Keratinocyte (primary cell): ENCODE measurements at regions not wholly inside any gene's neighbourhood (a gene's known extent, or its start where the extent isn't known, plus 50 kb on each side); places are given as distances from the start of the nearest gene placed in this dataset.

Source experiments
- DNase-seq: peaks from one replicate; pipeline ENCODE4 v3.0.0-alpha.2; 2011; ENCODE audit warnings: low read depth, missing footprints, low spot score
- FAIRE-seq: peaks from 2 replicates; lab custom pipeline; 2011; peaks lifted over from hg19 to GRCh38; lab: Jason Lieb, UNC
- H2AFZ ChIP-seq: 2 replicates; pipeline ENCODE4 v1.6.0; 2012; ENCODE audit warnings: low read length, control low read depth, inconsistent platforms; ENCODE audit not compliant: control insufficient read depth
- H3K27ac ChIP-seq: 2 replicates; pipeline ENCODE4 v1.5.1; 2011; ENCODE audit warnings: low read length; ENCODE audit not compliant: control insufficient read depth, insufficient read depth
- H3K27me3 ChIP-seq: 3 replicates; pipeline ENCODE4 v1.6.0; 2011; ENCODE audit warnings: low read length; ENCODE audit not compliant: control insufficient read depth, insufficient read depth; ENCODE audit errors: extremely low read depth
- H3K36me3 ChIP-seq, 2 experiments: 2 replicates in 1 of 2; 3 replicates in 1 of 2; pipeline ENCODE4 v1.5.1; 2011; ENCODE audit warnings: low read length in 2 of 2, mild to moderate bottlenecking in 1 of 2; ENCODE audit not compliant: control insufficient read depth in 2 of 2, insufficient read depth in 2 of 2; ENCODE audit errors: extremely low read depth in 1 of 2
- H3K4me1 ChIP-seq: 3 replicates; pipeline ENCODE4 v1.5.1; 2011; ENCODE audit warnings: low read length; ENCODE audit not compliant: control insufficient read depth, insufficient read depth; ENCODE audit errors: extremely low read depth
- H3K4me2 ChIP-seq: 3 replicates; pipeline ENCODE4 v1.6.0; 2011; ENCODE audit warnings: low read depth, low read length; ENCODE audit not compliant: control insufficient read depth, insufficient read depth; ENCODE audit errors: extremely low read depth
- H3K4me3 ChIP-seq, 3 experiments: fragments of 200-600 bp in 1 of 3; sonication (generic) in 1 of 3; 2 replicates in 2 of 3; 3 replicates in 1 of 3; pipeline ENCODE4 v1.5.1; 2011 to 2016; ENCODE audit warnings: low read length in 3 of 3, mild to moderate bottlenecking in 3 of 3, control low read depth in 2 of 3, inconsistent platforms in 1 of 3, low read depth in 1 of 3, mixed read lengths in 1 of 3, mixed run types in 1 of 3, moderate library complexity in 1 of 3; ENCODE audit not compliant: control insufficient read depth in 2 of 3, insufficient read depth in 2 of 3; ENCODE audit errors: extremely low read depth in 1 of 3
- H3K79me2 ChIP-seq: 2 replicates; pipeline ENCODE4 v1.6.0; 2012; ENCODE audit warnings: low read length; ENCODE audit not compliant: control insufficient read depth, insufficient read depth
- H3K9ac ChIP-seq: 3 replicates; pipeline ENCODE4 v1.6.0; 2011; ENCODE audit warnings: low read length; ENCODE audit not compliant: control insufficient read depth, insufficient read depth; ENCODE audit errors: extremely low read depth
- H3K9me1 ChIP-seq: 3 replicates; pipeline ENCODE4 v1.6.0; 2011; ENCODE audit warnings: low read length; ENCODE audit not compliant: control insufficient read depth, insufficient read depth; ENCODE audit errors: extremely low read depth
- H3K9me3 ChIP-seq: 2 replicates; pipeline ENCODE4 v1.5.1; 2012; ENCODE audit warnings: low read depth, low read length; ENCODE audit not compliant: control insufficient read depth
- H4K20me1 ChIP-seq: 3 replicates; pipeline ENCODE4 v1.6.0; 2011; ENCODE audit warnings: low read length; ENCODE audit not compliant: control insufficient read depth, insufficient read depth; ENCODE audit errors: extremely low read depth
- CTCF ChIP-seq, 3 experiments: IDR thresholded peaks in 1 of 3; conservative IDR thresholded peaks in 1 of 3; optimal IDR thresholded peaks in 1 of 3; 2 replicates in 2 of 3; 3 replicates in 1 of 3; pipeline versions ENCODE3 to v1.5.1; 2011; ENCODE audit warnings: low read length in 3 of 3, mild to moderate bottlenecking in 3 of 3, moderate library complexity in 2 of 3, control low read depth in 1 of 3, inconsistent platforms in 1 of 3; ENCODE audit not compliant: insufficient read depth in 2 of 3; ENCODE audit errors: extremely low read depth in 1 of 3
- EZH2 ChIP-seq: IDR thresholded peaks from one replicate; pipeline ENCODE4 v1.6.1; 2012; ENCODE audit warnings: inconsistent platforms, mild to moderate bottlenecking, low read length, moderate library complexity
- dilution Hi-C: fragments of 300-500 bp; cut with MboI; formaldehyde crosslinking; loops from one replicate; pipeline ENCODE4 v1.7.0; 2020; ENCODE audit warnings: low sequenced_read_pairs; ENCODE audit not compliant: extremely low pct_ligation_motif_present

GRCh38 chr6:85130743-85131142 is 319.1 kb upstream of the NT5E start:
- Histone ChIP-seq H3K9me3 (no peaks in the 10 kb centered on the region), H3K36me3 (no peaks in the 10 kb centered on the region), H3K27ac (no peak overlapping the region), H3K9me1 (no peaks in the 10 kb centered on the region), H4K20me1 (no peaks in the 10 kb centered on the region), H3K4me1 (no peaks in the 10 kb centered on the region), H2AFZ (no peak overlapping the region), H3K4me2 (no peak overlapping the region), H3K4me3 (no peak overlapping the region), H3K9ac (no peak overlapping the region), H3K79me2 (no peaks in the 10 kb centered on the region), H3K27me3 (no peaks in the 10 kb centered on the region)
- dilution Hi-C loops = no loop called here
- TF ChIP-seq EZH2 = no peak
- TF ChIP-seq CTCF (optimal IDR thresholded peaks at IDR 0.05 in 1 of 3, IDR thresholded peaks at IDR 0.05 in 1 of 3, conservative IDR thresholded peaks at IDR 0.05 in 1 of 3; ENCODE audit: extremely low read depth in 1 of 3, insufficient read depth in 2 of 3, low read length in 3 of 3) = no peak
- FAIRE-seq (no peak), DNase-seq (no peak)

- TF ChIP-seq EZH2 = no peak
- no peak for TF ChIP-seq CTCF (optimal IDR thresholded peaks at IDR 0.05 in 1 of 3, IDR thresholded peaks at IDR 0.05 in 1 of 3, conservative IDR thresholded peaks at IDR 0.05 in 1 of 3; ENCODE audit: extremely low read depth in 1 of 3, insufficient read depth in 2 of 3, low read length in 3 of 3)
- FAIRE-seq = no peak
Measured at GRCh38 chr6:85129881-85130280, 320.0 kb upstream of the NT5E start.

More at GRCh38 chr6:85129881-85130280, 320.0 kb upstream of the NT5E start:
- dilution Hi-C loops = no loop called here
- H3K9ac ChIP-seq = no peak overlapping the region
- no peak for DNase-seq
- H2AFZ ChIP-seq = no peak overlapping the region
- no peak overlapping the region for H3K4me3 ChIP-seq
- H3K4me1 ChIP-seq = no peaks in the 10 kb centered on the region
- no peaks in the 10 kb centered on the region for H3K9me3 ChIP-seq
- no peaks in the 10 kb centered on the region for H4K20me1 ChIP-seq
- H3K36me3 ChIP-seq = no peaks in the 10 kb centered on the region
- no peaks in the 10 kb centered on the region for H3K27me3 ChIP-seq
- no peaks in the 10 kb centered on the region for H3K9me1 ChIP-seq
- no peak overlapping the region for H3K4me2 ChIP-seq
- H3K27ac ChIP-seq = no peak overlapping the region
- no peaks in the 10 kb centered on the region for H3K79me2 ChIP-seq
